NCI-H1436 (cell line): ENCODE measurements at regions not wholly inside any gene's neighbourhood (a gene's known extent, or its start where the extent isn't known, plus 50 kb on each side); places are given as distances from the start of the nearest gene placed in this dataset.

Source experiments
- DNase-seq: peaks from one replicate; lab custom pipeline; 2025; lab: John Stamatoyannopoulos, UW

- no peak for DNase-seq
Measured at GRCh38 chr1:168631671-168632400, 55.4 kb downstream of the XCL1 start.

DNA sequence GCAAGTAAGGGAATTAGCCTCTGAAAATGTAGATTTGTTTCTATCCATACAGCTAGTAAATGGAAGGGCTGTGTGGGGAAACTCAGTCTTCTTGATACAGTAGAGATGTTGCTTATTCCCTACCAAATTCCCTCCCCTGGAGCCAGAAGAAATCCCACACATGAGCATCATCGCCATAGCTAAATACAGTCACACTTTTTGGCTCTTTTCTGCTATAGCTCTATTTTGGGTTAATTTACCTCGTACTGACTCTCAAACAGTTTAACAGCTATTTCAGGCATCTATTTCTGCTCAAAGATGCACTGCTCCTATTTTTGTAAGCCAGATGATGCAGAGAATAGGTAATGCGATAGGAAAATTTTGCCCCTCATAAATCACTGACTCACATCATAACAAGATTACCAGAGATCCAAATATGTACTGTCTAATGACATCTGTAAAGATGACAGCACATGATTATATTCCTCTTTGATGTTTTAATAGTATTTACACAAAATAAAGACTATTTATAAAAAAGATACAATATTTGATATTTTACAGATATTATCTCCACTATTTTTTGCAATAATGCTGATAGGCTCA, 58.6 kb downstream of the XCL1 start:
- no peak for DNase-seq

- no peak for DNase-seq
Measured at GRCh38 chr1:168636200-168636599, 59.8 kb downstream of the XCL1 start.

DNA sequence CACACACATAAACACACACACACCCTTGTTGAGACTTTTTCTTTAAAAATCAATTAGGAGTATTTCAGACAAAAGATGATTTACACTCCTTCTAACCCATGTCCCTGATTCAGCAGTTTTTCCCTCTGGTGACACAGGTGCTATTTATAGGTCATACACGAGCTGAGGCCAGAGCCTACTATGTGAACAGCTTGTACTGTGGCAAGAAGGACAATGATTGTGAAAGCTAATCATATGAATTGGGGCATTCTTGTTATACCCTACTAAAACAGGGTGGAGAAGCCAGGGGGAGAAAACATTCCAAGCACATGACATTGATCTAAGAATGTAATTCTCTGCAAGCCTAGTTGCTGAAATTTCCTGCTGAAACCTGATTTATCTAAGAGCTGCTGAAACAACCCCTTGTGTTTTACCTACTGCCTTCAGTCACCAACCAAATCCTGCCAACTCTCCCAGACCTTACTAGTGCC, 60.3 kb downstream of the XCL1 start:
- DNase-seq = no peak

GRCh38 chr1:168637350-168637991, 61.1 kb downstream of the XCL1 start:
- peak; percentile 59 for DNase-seq

GRCh38 chr1:168638884-168639283, 62.5 kb downstream of the XCL1 start:
- no peak for DNase-seq

GRCh38 chr1:168640182-168640581, 63.8 kb downstream of the XCL1 start:
- no peak for DNase-seq

GRCh38 chr1:168640836-168641235, 64.4 kb downstream of the XCL1 start:
- no peak for DNase-seq

DNA sequence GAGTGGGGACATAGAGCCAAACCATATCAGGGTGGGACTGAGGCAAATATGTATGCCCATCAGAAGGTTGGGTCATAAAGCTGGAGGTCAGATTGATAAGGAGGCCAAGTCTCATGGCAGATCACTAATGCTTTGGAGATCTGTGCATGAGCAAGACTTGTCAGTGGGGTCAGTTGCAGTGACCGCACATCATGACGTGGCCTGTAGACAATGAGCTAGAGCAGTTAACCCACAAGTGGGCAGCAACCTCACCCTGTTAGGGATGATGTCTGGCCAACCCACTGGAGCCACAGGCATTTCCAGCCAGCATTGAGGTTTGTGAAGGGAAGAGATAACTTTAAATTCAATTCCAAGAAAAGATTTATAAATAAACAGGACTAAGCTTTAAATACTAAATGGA, 66.7 kb downstream of the XCL1 start:
- no peak for DNase-seq
